NCI-H2171 treated with DMSO at 0.1 percent for 48 hours (cell line): ENCODE measurements at regions not wholly inside any gene's neighbourhood (a gene's known extent, or its start where the extent isn't known, plus 50 kb on each side); places are given as distances from the start of the nearest gene placed in this dataset.
"Not testable (repeated sequence)": the region's sequence is repeated elsewhere in the genome, so short reads cannot be mapped to it uniquely, and the experiment has no call there.

Experiments used
- DNase-seq: peaks from one replicate; lab custom pipeline; 2025; lab: John Stamatoyannopoulos, UW

GRCh38 chr20:16864069-16864468 is 115.9 kb downstream of the OTOR start:
- peak; percentile 9 for DNase-seq

DNA sequence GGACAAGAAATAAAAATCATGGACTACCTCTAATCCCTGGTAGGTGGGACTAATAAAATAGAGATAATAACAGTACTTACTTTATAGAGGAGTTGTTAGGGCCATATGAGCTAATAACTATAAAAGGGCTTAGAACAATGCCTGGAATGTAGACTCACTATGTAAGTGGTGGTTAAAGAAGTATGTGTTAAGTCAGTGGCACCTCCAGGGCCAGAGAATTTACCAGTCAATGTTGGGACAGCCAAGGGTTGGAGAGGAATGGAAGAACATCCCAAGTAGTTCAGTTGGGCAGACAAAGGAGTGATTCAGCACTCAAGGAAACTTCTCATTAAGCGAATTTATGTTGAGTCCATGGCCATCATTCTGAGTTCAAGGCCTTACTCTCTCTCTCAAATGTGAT is 116.8 kb downstream of the OTOR start:
- no peak for DNase-seq

DNA sequence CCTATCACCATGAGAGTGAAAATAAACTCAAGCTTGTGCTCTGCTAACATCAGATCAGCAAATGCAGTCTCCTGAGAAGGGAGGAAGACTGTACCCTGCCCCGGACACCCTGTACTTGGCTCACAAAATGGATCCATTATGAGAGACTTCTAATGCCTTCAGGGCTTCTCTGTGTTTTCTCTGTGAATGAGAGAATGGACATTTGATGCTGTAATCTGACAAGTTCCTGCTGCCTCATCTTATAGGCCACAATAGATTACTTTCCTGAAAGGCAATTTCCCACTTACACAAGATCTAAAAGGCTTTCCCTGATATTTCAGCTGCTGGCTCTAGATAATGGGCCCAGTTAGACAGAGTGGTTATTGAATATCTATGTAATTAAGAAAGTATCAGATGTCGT is 117.2 kb downstream of the OTOR start:
- peak; percentile 14 for DNase-seq

GRCh38 chr20:16873124-16873523 is 125.0 kb downstream of the OTOR start:
- DNase-seq, result not testable (repeated sequence)

- no peak for DNase-seq
Observed at GRCh38 chr20:16877053-16877554, 128.9 kb downstream of the OTOR start.

- no peak for DNase-seq
Observed at GRCh38 chr20:16885746-16886145, 137.6 kb downstream of the OTOR start.

GRCh38 chr20:16898433-16898832 is 150.3 kb downstream of the OTOR start:
- no peak for DNase-seq

DNA sequence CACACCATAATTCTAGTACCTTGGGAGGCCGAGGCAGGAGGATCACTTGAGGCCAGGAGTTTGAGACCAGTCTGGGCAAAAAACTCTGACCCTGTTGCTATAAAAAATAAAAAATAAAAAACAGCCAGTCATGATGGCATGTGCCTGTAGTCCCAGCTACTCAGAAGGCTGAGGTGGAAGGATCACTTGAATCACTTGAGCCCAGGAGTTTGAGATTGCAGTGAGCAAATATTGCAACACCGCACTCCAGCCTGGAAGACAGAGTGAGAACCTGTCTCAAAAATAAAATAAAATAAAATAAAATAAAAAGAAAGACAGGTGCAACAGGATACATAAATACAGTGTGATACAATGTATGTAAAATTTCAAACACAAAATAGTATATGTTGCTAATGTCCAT is 154.5 kb downstream of the OTOR start:
- no peak for DNase-seq

DNA sequence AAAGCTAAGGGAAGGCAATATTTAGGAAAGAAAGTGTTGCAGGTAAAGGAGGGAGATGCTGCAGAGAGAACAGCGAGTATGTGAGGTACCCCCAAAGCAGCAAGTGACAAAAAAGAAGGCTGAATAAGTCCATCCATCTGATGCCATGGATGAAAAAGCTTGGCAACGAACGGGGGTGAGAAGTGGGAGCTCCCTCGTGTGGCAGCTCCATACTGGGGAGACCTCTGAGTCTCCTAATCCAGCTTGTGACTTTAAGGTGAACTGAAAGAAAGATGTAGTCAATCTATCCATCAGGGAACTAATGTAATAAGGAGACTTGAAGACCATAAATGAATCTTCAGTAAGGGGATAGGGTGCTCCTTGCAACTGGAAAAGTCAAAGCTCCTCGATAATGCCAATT is 156.6 kb downstream of the OTOR start:
- peak; percentile 9 for DNase-seq

DNA sequence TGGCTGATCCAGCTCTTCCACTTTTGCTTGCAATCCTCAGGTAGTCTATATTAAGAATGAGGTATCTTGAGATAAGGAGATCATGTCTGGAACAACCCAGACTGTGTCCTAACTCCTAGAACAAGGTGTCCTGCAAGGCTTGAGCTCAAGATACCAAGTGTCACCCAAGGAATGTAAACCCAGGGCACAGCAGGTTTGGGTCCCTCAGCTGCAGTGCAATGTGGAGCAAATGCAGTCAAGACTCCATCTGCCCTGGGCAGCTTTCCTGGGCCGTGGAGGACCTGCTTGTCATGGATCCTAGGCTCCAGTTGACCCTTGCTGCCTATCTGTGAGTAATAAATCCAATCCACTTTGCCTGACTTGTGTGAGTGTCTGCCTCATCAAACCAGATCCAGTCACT is 166.1 kb downstream of the OTOR start:
- DNase-seq, result no peak

GRCh38 chr20:16916165-16916564 is 168.0 kb downstream of the OTOR start:
- no peak for DNase-seq

DNA sequence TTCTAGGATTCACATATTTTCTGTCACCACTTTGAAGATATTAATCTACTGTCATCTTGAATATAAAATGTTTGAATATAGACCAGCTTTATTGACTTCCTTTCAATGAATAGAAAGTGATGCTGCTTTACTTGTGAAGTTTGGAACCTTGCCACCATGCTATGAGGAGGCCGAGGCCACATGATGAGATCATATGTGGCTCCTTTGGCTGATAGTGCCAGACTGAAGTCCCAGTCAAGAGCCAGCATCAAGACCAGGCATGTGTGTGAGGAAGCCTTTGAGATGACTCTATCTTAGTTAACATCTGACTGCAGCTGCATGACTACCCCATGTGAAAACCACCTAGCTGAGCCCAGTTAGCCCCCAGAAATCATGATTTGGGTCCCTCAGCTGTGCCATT is 169.5 kb downstream of the OTOR start:
- DNase-seq, result peak; percentile 7

DNA sequence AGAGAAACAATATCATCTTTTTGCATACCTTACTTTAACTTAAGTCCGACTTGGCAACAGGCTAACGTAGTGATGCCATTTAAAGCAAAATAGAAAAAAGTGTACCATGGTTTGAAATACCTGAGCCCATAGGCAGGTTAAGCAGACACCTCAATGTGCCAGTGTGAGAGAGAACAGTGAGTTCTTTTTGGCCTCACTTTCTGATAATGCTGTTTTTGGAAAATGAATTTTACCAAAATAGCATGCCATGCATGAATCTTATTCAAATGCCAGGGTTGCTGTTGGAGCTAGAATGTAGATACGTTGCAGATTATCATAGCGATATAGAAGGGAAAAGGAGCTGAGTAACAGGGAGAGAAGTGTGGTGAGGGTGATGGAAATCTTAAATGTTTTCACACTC is 170.2 kb downstream of the OTOR start:
- DNase-seq, result no peak

GRCh38 chr20:16919841-16920240 is 171.7 kb downstream of the OTOR start:
- no peak for DNase-seq

DNA sequence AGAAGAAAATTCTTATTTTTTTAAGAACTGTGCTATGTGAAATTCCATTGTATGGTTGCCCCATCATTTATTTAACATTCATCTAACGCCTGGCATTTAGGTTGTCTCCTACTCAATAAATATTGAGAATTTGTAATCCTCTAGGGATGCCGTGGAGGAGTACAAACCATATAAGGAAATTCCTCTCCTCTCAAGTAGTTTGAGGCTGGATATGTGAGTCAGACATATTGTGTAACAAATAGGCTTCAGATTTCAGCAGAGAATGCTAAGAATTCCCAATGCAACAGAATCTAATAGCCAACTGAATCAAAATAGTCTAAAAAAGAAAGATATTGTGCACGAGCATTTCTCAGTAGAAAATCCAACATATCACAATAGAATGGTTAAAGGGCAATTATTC is 174.7 kb downstream of the OTOR start:
- peak; percentile 80 for DNase-seq

DNA sequence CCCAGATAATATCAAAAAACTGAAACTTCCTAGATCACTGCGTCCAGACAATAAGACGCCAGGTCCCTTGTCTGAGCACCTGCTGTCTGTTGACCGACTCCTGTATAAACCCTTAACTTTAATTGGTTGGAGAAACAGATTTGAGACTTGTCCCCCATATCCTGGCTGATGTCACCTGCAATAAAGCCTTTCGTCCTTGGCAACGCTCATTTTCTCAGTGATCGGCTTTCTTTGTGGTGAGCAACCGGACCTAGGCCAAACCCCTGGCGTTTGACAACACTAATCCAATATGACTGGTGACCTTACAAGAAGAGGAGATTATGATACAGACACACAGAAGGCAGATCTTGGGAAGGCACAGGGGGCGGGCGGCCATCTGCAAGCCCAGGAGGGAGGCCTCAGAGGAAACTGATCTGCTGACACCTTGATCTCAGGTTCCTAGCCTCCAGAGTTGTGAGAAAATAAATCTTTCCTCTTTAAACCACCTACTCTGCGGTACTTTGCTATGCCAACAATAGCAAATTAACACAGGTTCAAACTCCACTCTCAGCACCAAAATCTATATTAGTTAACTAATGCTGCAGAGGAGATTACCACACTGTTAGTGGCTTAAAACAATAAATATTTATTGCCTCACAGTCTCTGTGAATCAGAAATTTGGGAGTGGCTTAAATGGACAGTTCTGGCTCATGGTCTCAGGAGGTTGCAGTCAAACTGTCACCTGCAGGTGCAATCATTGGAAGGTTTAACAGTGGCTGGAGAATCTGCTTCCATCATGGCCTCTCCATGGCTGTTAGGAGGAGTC is 178.7 kb downstream of the OTOR start:
- DNase-seq, result no peak

- no peak for DNase-seq
Observed at GRCh38 chr20:16929756-16930155, 181.6 kb downstream of the OTOR start.

DNA sequence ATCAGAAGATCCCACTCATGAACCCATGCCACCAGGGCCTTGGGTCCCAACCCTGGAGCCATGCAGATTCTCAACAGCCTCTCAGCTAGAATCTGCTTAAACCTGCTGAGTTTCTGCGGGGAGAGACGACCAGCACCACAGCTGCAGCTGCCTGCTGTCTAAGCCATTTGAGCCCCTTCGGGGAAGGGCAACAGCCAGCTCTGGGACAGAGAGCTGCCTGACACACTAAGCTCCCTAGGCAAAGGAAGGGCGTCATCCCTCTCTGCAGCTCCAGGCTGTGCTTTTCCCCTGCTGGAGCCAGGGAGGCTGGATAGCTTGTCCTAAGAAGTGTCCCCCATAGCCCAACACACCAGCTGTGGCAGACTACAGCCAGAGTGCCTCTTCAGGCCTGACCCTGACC is 182.5 kb downstream of the OTOR start:
- DNase-seq, result no peak

GRCh38 chr20:16939051-16939450 is 190.9 kb downstream of the OTOR start:
- DNase-seq, result no peak

- DNase-seq, result no peak
Observed at GRCh38 chr20:16940701-16941100, 192.5 kb downstream of the OTOR start.

DNA sequence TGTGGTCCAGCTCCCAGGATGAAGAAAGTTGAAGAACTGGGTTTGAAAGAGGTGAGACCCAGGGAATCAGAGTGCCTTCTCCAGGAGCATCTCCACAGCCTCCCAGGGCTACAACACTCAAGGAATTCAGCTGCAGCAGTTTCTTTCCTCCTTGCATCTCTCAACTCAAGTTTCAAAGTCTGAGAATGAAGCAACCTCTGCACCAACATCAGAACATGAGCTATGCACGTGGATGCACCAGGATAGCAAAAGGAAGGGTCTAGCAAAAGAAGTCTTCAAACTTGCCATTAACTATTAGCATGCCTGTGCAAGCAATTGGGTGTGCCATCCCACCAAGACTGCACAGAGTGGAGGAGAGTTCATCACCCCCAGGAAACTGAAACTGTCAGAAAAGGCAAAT is 193.9 kb downstream of the OTOR start:
- no peak for DNase-seq

- DNase-seq, result no peak
Observed at GRCh38 chr20:16942756-16943155, 194.6 kb downstream of the OTOR start.

GRCh38 chr20:16944745-16945144 is 196.6 kb downstream of the OTOR start:
- no peak for DNase-seq

- no peak for DNase-seq
Observed at GRCh38 chr20:16945619-16946018, 197.5 kb downstream of the OTOR start.
